SK-N-SH (cell line): ENCODE measurements at regions not wholly inside any gene's neighbourhood (a gene's known extent, or its start where the extent isn't known, plus 50 kb on each side); places are given as distances from the start of the nearest gene placed in this dataset.

Source experiments
- CTCF ChIA-PET: fragments of 300-600, 350-600 bp; formaldehyde crosslinking; extraction: SDS; loops from one replicate; lab custom pipeline; 2021; lab: Yijun Ruan, JAX
- POLR2A ChIA-PET: fragments of 350-600 bp; sonication (Branson Sonifier 250); formaldehyde crosslinking; extraction: SDS; loops from one replicate; lab custom pipeline; 2020; ENCODE audit warnings: antibody characterized with exemption, inconsistent platforms; lab: Yijun Ruan, JAX
- DNase-seq: peaks from one replicate; pipeline ENCODE4 v3.0.0; 2012
- H2AFZ ChIP-seq: fragments of 200-600 bp; sonication (generic); 2 replicates; pipeline ENCODE4 v1.8.1; 2016; ENCODE audit warnings: antibody characterized with exemption, mild to moderate bottlenecking, low read depth
- H3F3A ChIP-seq: fragments of 200-600 bp; sonication (generic); replicated peaks from 2 replicates; pipeline ENCODE3; 2016; ENCODE audit warnings: antibody characterized with exemption, mild to moderate bottlenecking; ENCODE audit not compliant: insufficient read depth
- H3K27ac ChIP-seq, 2 experiments: fragments of 200-500 bp in 1 of 2; fragments of 200-600 bp in 1 of 2; sonication (Bioruptor generic) in 1 of 2; sonication (generic), shearing (Covaris generic) in 1 of 2; 2 replicates each; pipeline versions ENCODE4 v1.5.1 to v1.6.1; 2014 to 2016; ENCODE audit warnings: low read depth in 2 of 2, inconsistent platforms in 1 of 2, low read length in 1 of 2, mild to moderate bottlenecking in 1 of 2, mixed read lengths in 1 of 2
- H3K27me3 ChIP-seq: fragments of 200-600 bp; sonication (generic), shearing (Covaris generic); 2 replicates; pipeline ENCODE4 v1.6.1; 2016; ENCODE audit warnings: mixed run types; ENCODE audit not compliant: insufficient read depth
- H3K36me3 ChIP-seq, 2 experiments: fragments of 200-500 bp in 1 of 2; fragments of 200-600 bp in 1 of 2; sonication (Bioruptor generic) in 1 of 2; sonication (generic) in 1 of 2; replicated peaks in 1 of 2; 2 replicates each; pipeline versions ENCODE3 to v1.5.1; 2014 to 2016; ENCODE audit warnings: low read length in 1 of 2, mild to moderate bottlenecking in 1 of 2; ENCODE audit not compliant: insufficient read depth in 2 of 2, control insufficient read depth in 1 of 2
- H3K4me1 ChIP-seq, 2 experiments: fragments of 200-500 bp in 1 of 2; fragments of 200-600 bp in 1 of 2; sonication (Bioruptor generic) in 1 of 2; sonication (generic), shearing (Covaris generic) in 1 of 2; 2 replicates each; pipeline versions ENCODE4 v1.5.1 to v1.6.1; 2014 to 2016; ENCODE audit warnings: low read depth in 1 of 2, low read length in 1 of 2, mixed run types in 1 of 2; ENCODE audit not compliant: insufficient read depth in 2 of 2, control insufficient read depth in 1 of 2
- H3K4me2 ChIP-seq: fragments of 200-600 bp; sonication (generic), shearing (Covaris generic); 2 replicates; pipeline ENCODE4 v1.6.1; 2017; ENCODE audit warnings: mixed run types
- H3K4me3 ChIP-seq, 2 experiments: fragments of 200-500 bp in 1 of 2; fragments of 200-600 bp in 1 of 2; sonication (Bioruptor generic) in 1 of 2; sonication (generic), shearing (Covaris generic) in 1 of 2; 2 replicates each; pipeline versions ENCODE4 v1.5.1 to v1.8.1; 2014 to 2016; ENCODE audit warnings: low read depth in 2 of 2, inconsistent platforms in 1 of 2, low read length in 1 of 2, mild to moderate bottlenecking in 1 of 2, mixed read lengths in 1 of 2, moderate library complexity in 1 of 2
- H3K79me2 ChIP-seq: fragments of 200-600 bp; sonication (generic); 2 replicates; pipeline ENCODE4 v1.8.1; 2017; ENCODE audit warnings: mild to moderate bottlenecking; ENCODE audit not compliant: insufficient read depth
- H3K9ac ChIP-seq: fragments of 200-600 bp; sonication (generic); 2 replicates; pipeline ENCODE4 v1.6.1; 2017; ENCODE audit warnings: mixed run types
- H3K9me2 ChIP-seq: fragments of 200-600 bp; sonication (generic); 2 replicates; pipeline ENCODE4 v1.6.1; 2017; ENCODE audit warnings: mixed run types
- H3K9me3 ChIP-seq: fragments of 200-600 bp; sonication (generic); 2 replicates; pipeline ENCODE4 v1.6.1; 2017; ENCODE audit warnings: mixed run types, mild to moderate bottlenecking, moderate library complexity
- H4K20me1 ChIP-seq: fragments of 200-600 bp; sonication (generic); 2 replicates; pipeline ENCODE4 v1.6.1; 2017; ENCODE audit warnings: mild to moderate bottlenecking, mixed run types; ENCODE audit not compliant: insufficient read depth
- CHD2 ChIP-seq: fragments of 150-350 bp; IDR thresholded peaks from 2 replicates; pipeline ENCODE4 v1.6.1; 2018; ENCODE audit warnings: low read length; ENCODE audit not compliant: partially characterized antibody
- CTCF ChIP-seq: fragments of 200-600 bp; sonication (generic); IDR thresholded peaks from 2 replicates; pipeline ENCODE4 v1.6.1; 2017; ENCODE audit warnings: antibody characterized with exemption, mild to moderate bottlenecking, moderate library complexity
- EP300 ChIP-seq, 2 experiments: IDR thresholded peaks; 2 replicates each; pipeline versions ENCODE4 v1.4.0 to v1.6.1; 2012; ENCODE audit warnings: borderline replicate concordance in 1 of 2, low read depth in 1 of 2, low read length in 1 of 2
- EZH2phosphoT487 ChIP-seq: fragments of 200-600 bp; sonication (generic); IDR thresholded peaks from 2 replicates; pipeline ENCODE4 v1.6.1; 2017; ENCODE audit warnings: low read depth, mixed run types, mild to moderate bottlenecking, antibody characterized with exemption, moderate library complexity, borderline replicate concordance
- FOSL2 ChIP-seq: IDR thresholded peaks from 2 replicates; pipeline ENCODE4 v1.4.0; 2012; ENCODE audit warnings: low read depth, mild to moderate bottlenecking, moderate library complexity, borderline replicate concordance
- FOXJ3 ChIP-seq: sonication (generic); formaldehyde crosslinking; IDR thresholded peaks from 2 replicates; pipeline ENCODE4 v1.5.1; 2020; ENCODE audit warnings: mild to moderate bottlenecking, missing genetic modification reagents
- FOXM1 ChIP-seq: IDR thresholded peaks from 2 replicates; pipeline ENCODE4 v1.4.0; 2012; ENCODE audit warnings: low read depth, mild to moderate bottlenecking
- GABPA ChIP-seq: IDR thresholded peaks from 2 replicates; pipeline ENCODE4 v1.4.0; 2012; ENCODE audit warnings: low read depth, mild to moderate bottlenecking
- MAX ChIP-seq: IDR thresholded peaks from 2 replicates; pipeline ENCODE4 v1.4.0; 2012; ENCODE audit warnings: low read depth
- MEF2A ChIP-seq: IDR thresholded peaks from 2 replicates; pipeline ENCODE4 v1.4.0; 2012; ENCODE audit warnings: low read depth, borderline replicate concordance
- MXI1 ChIP-seq: IDR thresholded peaks from 2 replicates; pipeline ENCODE4 v1.6.1; 2012; ENCODE audit warnings: mild to moderate bottlenecking, low read depth, low read length, improper control_type of control experiment
- NRF1 ChIP-seq: IDR thresholded peaks from 2 replicates; pipeline ENCODE4 v1.6.1; 2012; ENCODE audit warnings: low read depth, mild to moderate bottlenecking, low read length
- POLR2AphosphoS5 ChIP-seq: IDR thresholded peaks from 2 replicates; pipeline ENCODE4 v1.6.1; 2012; ENCODE audit warnings: low read depth, low read length
- RCOR1 ChIP-seq: fragments of 150-350 bp; IDR thresholded peaks from 2 replicates; pipeline ENCODE4 v1.6.1; 2017; ENCODE audit warnings: antibody characterized with exemption, low read length
- REST ChIP-seq: IDR thresholded peaks from 2 replicates; pipeline ENCODE4 v1.6.1; 2012; ENCODE audit warnings: mild to moderate bottlenecking, low read depth, low read length, moderate library complexity
- SIN3A ChIP-seq: IDR thresholded peaks from 2 replicates; pipeline ENCODE4 v1.6.1; 2012; ENCODE audit warnings: low read depth, mild to moderate bottlenecking, low read length, moderate library complexity, borderline replicate concordance
- TAF1 ChIP-seq: IDR thresholded peaks from 2 replicates; pipeline ENCODE4 v1.6.1; 2012; ENCODE audit warnings: low read depth, mild to moderate bottlenecking, low read length, moderate library complexity, borderline replicate concordance
- USF2 ChIP-seq: fragments of 150-350 bp; IDR thresholded peaks from 2 replicates; pipeline ENCODE4 v1.6.1; 2017; ENCODE audit warnings: antibody characterized with exemption, low read length, low read depth, borderline replicate concordance
- ZBTB33 ChIP-seq: IDR thresholded peaks from 2 replicates; pipeline ENCODE4 v1.4.0; 2012; ENCODE audit warnings: low read depth, borderline replicate concordance
- WGBS: methylation state at CpG from one replicate; pipeline ENCODE4 v1.1.6; 2017; ENCODE audit warnings: low lambda C conversion rate; 5-methylcytosine and 5-hydroxymethylcytosine counted together

- no peaks in the 10 kb centered on the region for H3F3A ChIP-seq
- WGBS: 93% methylated on average over 1 of the region's 1 CpG
- no peak overlapping the region for H3K27ac ChIP-seq
- TF ChIP-seq POLR2AphosphoS5: no peak
- TF ChIP-seq REST: no peak
- no peak for TF ChIP-seq MXI1
- H3K9me2 ChIP-seq: no peaks in the 10 kb centered on the region
- H3K4me1 ChIP-seq: no peaks in the 10 kb centered on the region
- H3K9ac ChIP-seq: no peak overlapping the region
- CTCF ChIA-PET: interaction anchor here (0.6 kb wide), 1 partner anchor 541 kb away, joined by 4 read pairs; no protein-coding TSS in a partner anchor
- no peak for DNase-seq
- H4K20me1 ChIP-seq: no peaks in the 10 kb centered on the region
- POLR2A ChIA-PET: no interaction called here
- peaks cover 0 to 4% of the 10 kb centered on the region in 2 experiments for H3K36me3 ChIP-seq
- no peaks in the 10 kb centered on the region for H3K9me3 ChIP-seq
- no peaks in the 10 kb centered on the region for H3K27me3 ChIP-seq
- no peak overlapping the region for H2AFZ ChIP-seq
- peaks cover 3% of the 10 kb centered on the region; the same call in 1 of the 2 replicates for H3K79me2 ChIP-seq
- no peak overlapping the region for H3K4me2 ChIP-seq
- no peak overlapping the region for H3K4me3 ChIP-seq
Observed at GRCh38 chr10:45532480-45532879, 140.1 kb downstream of the ZFAND4 start.

- no peak overlapping the region for H3K4me2 ChIP-seq
- POLR2A ChIA-PET: no interaction called here
- TF ChIP-seq FOXJ3 (CRISPR knock-in tag) (no peak), NRF1 (no peak), USF2 (no peak), FOXM1 (no peak), GABPA (no peak), SIN3A (no peak), RCOR1 (no peak), EP300 (IDR thresholded peaks at IDR 0.05; ENCODE audit: borderline replicate concordance in 1 of 2, low read depth in 1 of 2, low read length in 1 of 2) (no peak), TAF1 (no peak), FOSL2 (no peak), CTCF (no peak), CHD2 (no peak), EZH2phosphoT487 (no peak), MAX (no peak), MEF2A (no peak), ZBTB33 (no peak)
Observed at GRCh38 chr10:45526309-45526905, 146.2 kb downstream of the ZFAND4 start.

More at GRCh38 chr10:45526309-45526905, 146.2 kb downstream of the ZFAND4 start:
- H3K4me3 ChIP-seq: no peak overlapping the region
- no peaks in the 10 kb centered on the region for H3K27me3 ChIP-seq
- no peak overlapping the region for H3K27ac ChIP-seq
- no peaks in the 10 kb centered on the region for H3K9me2 ChIP-seq
- no peak for DNase-seq
- no peaks in the 10 kb centered on the region for H3F3A ChIP-seq
- no peak overlapping the region for H3K9ac ChIP-seq
- WGBS: 74% methylated on average over 3 of the region's 3 CpGs
- no peaks in the 10 kb centered on the region; a peak in 1 of 4 replicates for H3K4me1 ChIP-seq
- H3K79me2 ChIP-seq: peaks cover 9% of the 10 kb centered on the region
- H3K36me3 ChIP-seq: peaks cover 0 to under 1% of the 10 kb centered on the region in 2 experiments
- CTCF ChIA-PET: no interaction called here
- no peak overlapping the region for H2AFZ ChIP-seq
- H3K9me3 ChIP-seq: no peaks in the 10 kb centered on the region
- no peaks in the 10 kb centered on the region for H4K20me1 ChIP-seq
